Fibroblast of pulmonary artery (primary cell): ENCODE measurements at regions not wholly inside any gene's neighbourhood (a gene's known extent, or its start where the extent isn't known, plus 50 kb on each side); places are given as distances from the start of the nearest gene placed in this dataset.

Source experiments
- DNase-seq: peaks from one replicate; pipeline ENCODE4 v3.0.0-alpha.2; 2010; ENCODE audit warnings: low read depth
- H3K4me3 ChIP-seq: replicated peaks from 2 replicates; pipeline ENCODE4 v1.5.1; 2011; ENCODE audit warnings: low read depth, mild to moderate bottlenecking, control low read depth, low read length, moderate library complexity
- CTCF ChIP-seq: IDR thresholded peaks from 2 replicates; pipeline ENCODE4 v1.5.1; 2011; ENCODE audit warnings: mild to moderate bottlenecking, control low read depth, low read length, inconsistent platforms; ENCODE audit errors: missing control alignments

- H3K4me3 ChIP-seq = no peak overlapping the region
- TF ChIP-seq CTCF = no peak
- no peak for DNase-seq
These were observed 973.1 kb downstream of the TMEM182 start for GRCh38 chr2:103734911-103735310.

- no peak for DNase-seq
- no peak for TF ChIP-seq CTCF
- no peak overlapping the region for H3K4me3 ChIP-seq
These were observed 976.3 kb downstream of the TMEM182 start for GRCh38 chr2:103738108-103738507.

GRCh38 chr2:103738606-103739005, 976.8 kb downstream of the TMEM182 start:
- TF ChIP-seq CTCF = no peak
- no peak for DNase-seq

GRCh38 chr2:103739186-103739585, 977.4 kb downstream of the TMEM182 start:
- DNase-seq = no peak
- TF ChIP-seq CTCF = no peak
- no peak overlapping the region for H3K4me3 ChIP-seq

More at GRCh38 chr2:103738606-103739005, 976.8 kb downstream of the TMEM182 start:
- H3K4me3 ChIP-seq = no peak overlapping the region

- H3K4me3 ChIP-seq = no peak overlapping the region
- no peak for DNase-seq
- TF ChIP-seq CTCF = no peak
These were observed 978.1 kb downstream of the TMEM182 start for GRCh38 chr2:103739921-103740320.

- H3K4me3 ChIP-seq = no peak overlapping the region
- no peak for DNase-seq
- no peak for TF ChIP-seq CTCF
These were observed 978.8 kb downstream of the TMEM182 start for GRCh38 chr2:103740631-103741030.

- no peak overlapping the region for H3K4me3 ChIP-seq
- no peak for TF ChIP-seq CTCF
- no peak for DNase-seq
These were observed 981.4 kb downstream of the TMEM182 start for GRCh38 chr2:103743195-103743594.
